ENCODE measurements at regions not wholly inside any gene's neighbourhood (a gene's known extent, or its start where the extent isn't known, plus 50 kb on each side); places are given as distances from the start of the nearest gene placed in this dataset.
A peak's percentile ranks its signal among the peaks of the same experiment; 100 is the strongest.
"Not testable (repeated sequence)": the region's sequence is repeated elsewhere in the genome, so short reads cannot be mapped to it uniquely, and the experiment has no call there.

- no peak overlapping the region for H3K27ac ChIP-seq
- FAIRE-seq: no peak
- ATAC-seq: peak; percentile 35 to 74 (median 47)
Observed at GRCh38 chr6:76861403-76861802, 601.9 kb downstream of the HTR1B start.

GRCh38 chr6:76856065-76856464, 607.2 kb downstream of the HTR1B start:
- no peak overlapping the region for H3K27ac ChIP-seq
- FAIRE-seq (no peak), DNase-seq (no peak), ATAC-seq (peak in 3 of 4 donors; percentile 59 to 86 (median 69))
- no peaks in the 10 kb centered on the region for H3K9me3 ChIP-seq
- H3K4me3 ChIP-seq: no peak overlapping the region
- H3K36me3 ChIP-seq: no peaks in the 10 kb centered on the region
- H3K27me3 ChIP-seq: no peaks in the 10 kb centered on the region
- intact Hi-C loops (cut with DNase I): no loop called here
- H3K4me1 ChIP-seq: peaks cover 0 to 8% (median 3%) of the 10 kb centered on the region in 3 donors
- no peak for TF ChIP-seq CTCF (IDR thresholded peaks at IDR 0.05)
- 22 to 23% methylated on average over 5 of the region's 5 CpGs for WGBS, 2 donors

More at GRCh38 chr6:76861403-76861802, 601.9 kb downstream of the HTR1B start:
- peak in 1 of 4 donors; percentile 10 for TF ChIP-seq CTCF (IDR thresholded peaks at IDR 0.05)
- Histone ChIP-seq H3K4me3 (no peak overlapping the region), H3K4me1 (peaks cover 0 to 6% (median 3%) of the 10 kb centered on the region in 3 donors), H3K27me3 (no peaks in the 10 kb centered on the region), H3K9me3 (no peaks in the 10 kb centered on the region), H3K36me3 (no peaks in the 10 kb centered on the region)
- WGBS, 2 donors: 57 to 67% methylated on average over 2 of the region's 2 CpGs
- intact Hi-C loops (cut with DNase I): no loop called here
- peak in 1 of 6 donors; percentile 29 for DNase-seq

- no peaks in the 10 kb centered on the region for H3K9me3 ChIP-seq
- no peak for TF ChIP-seq CTCF (IDR thresholded peaks at IDR 0.05)
- H3K36me3 ChIP-seq: no peaks in the 10 kb centered on the region
- no peaks in the 10 kb centered on the region for H3K27me3 ChIP-seq
- no peak overlapping the region for H3K27ac ChIP-seq
- no peak overlapping the region for H3K4me3 ChIP-seq
- 58 to 70% methylated on average over 1 of the region's 1 CpG for WGBS, 2 donors
- FAIRE-seq: no peak
- H3K4me1 ChIP-seq: peaks cover 0 to 8% (median 3%) of the 10 kb centered on the region in 3 donors
- ATAC-seq: peak in 2 of 4 donors; percentile 51 to 59
- intact Hi-C loops (cut with DNase I): no loop called here
- no peak for DNase-seq
Observed at GRCh38 chr6:76852776-76853175, 610.5 kb downstream of the HTR1B start.

GRCh38 chr6:76849274-76849970, 613.9 kb downstream of the HTR1B start:
- DNase-seq: peak in 2 of 6 donors; percentile 4 to 19
- H3K36me3 ChIP-seq; H3K4me3 ChIP-seq; H3K4me1 ChIP-seq; FAIRE-seq; H3K27me3 ChIP-seq; H3K9me3 ChIP-seq; H3K27ac ChIP-seq; intact Hi-C loops (cut with DNase I): not testable (repeated sequence)
- 81 to 90% methylated on average over 9 of the region's 9 CpGs for WGBS, 2 donors
- ATAC-seq: peak in 1 of 4 donors; percentile 60

- intact Hi-C loops (cut with DNase I): no loop called here
- peaks cover 0 to 6% (median 0%) of the 10 kb centered on the region in 3 donors for H3K4me1 ChIP-seq
- no peak overlapping the region for H3K4me3 ChIP-seq
- FAIRE-seq (no peak), DNase-seq (no peak), ATAC-seq (no peak)
- no peak for TF ChIP-seq CTCF (IDR thresholded peaks at IDR 0.05)
- H3K9me3 ChIP-seq: no peaks in the 10 kb centered on the region
- 0 to 3% methylated on average over 1 of the region's 1 CpG for WGBS, 2 donors
- H3K27me3 ChIP-seq: no peaks in the 10 kb centered on the region
- no peaks in the 10 kb centered on the region for H3K36me3 ChIP-seq
- H3K27ac ChIP-seq: no peak overlapping the region
Observed at GRCh38 chr6:76843054-76843822, 620.1 kb downstream of the HTR1B start.
